Lower lobe of right lung (tissue), 2 donors: ENCODE measurements at regions not wholly inside any gene's neighbourhood (a gene's known extent, or its start where the extent isn't known, plus 50 kb on each side); places are given as distances from the start of the nearest gene placed in this dataset.
"Not testable (repeated sequence)": the region's sequence is repeated elsewhere in the genome, so short reads cannot be mapped to it uniquely, and the experiment has no call there.

ENCODE experiments used
- ATAC-seq, 2 donors: fragments of 200-7000 bp; cut with Tn5 transposase; one replicate each; pipeline ENCODE4 v1.9.1; 2020 to 2022; ENCODE audit warnings: mild to moderate bottlenecking in 2 of 2, moderate library complexity in 2 of 2
- DNase-seq: peaks from one replicate; pipeline ENCODE4 v3.0.0-alpha.2; 2020
- H3K27ac ChIP-seq: fragments of 200-600 bp; one replicate; pipeline ENCODE4 v1.8.0; 2022
- H3K27me3 ChIP-seq: fragments of 200-600 bp; one replicate; pipeline ENCODE4 v1.8.0; 2022; ENCODE audit warnings: low read depth
- H3K36me3 ChIP-seq: fragments of 200-600 bp; one replicate; pipeline ENCODE4 v1.8.0; 2022; ENCODE audit warnings: mild to moderate bottlenecking
- H3K4me1 ChIP-seq: fragments of 200-600 bp; one replicate; pipeline ENCODE4 v1.8.0; 2022
- H3K4me3 ChIP-seq: fragments of 200-600 bp; one replicate; pipeline ENCODE4 v1.8.0; 2022; ENCODE audit warnings: mild to moderate bottlenecking
- H3K9me3 ChIP-seq: fragments of 200-600 bp; one replicate; pipeline ENCODE4 v1.8.0; 2022
- intact Hi-C: fragments of 100-400 bp; cut with DNase I; formaldehyde crosslinking; loops from one replicate; pipeline ENCODE4 v1.11.0; 2022
- TF ChIP-seq, protein P1 (sequence below): fragments of 200-600 bp; IDR thresholded peaks from one replicate; pipeline ENCODE4 v1.8.0; 2022; ENCODE audit warnings: antibody characterized with exemption, mild to moderate bottlenecking
- donor health status: DM: no; HTN: yes; CAD: no; lungs with severe emphysema.

DNA sequence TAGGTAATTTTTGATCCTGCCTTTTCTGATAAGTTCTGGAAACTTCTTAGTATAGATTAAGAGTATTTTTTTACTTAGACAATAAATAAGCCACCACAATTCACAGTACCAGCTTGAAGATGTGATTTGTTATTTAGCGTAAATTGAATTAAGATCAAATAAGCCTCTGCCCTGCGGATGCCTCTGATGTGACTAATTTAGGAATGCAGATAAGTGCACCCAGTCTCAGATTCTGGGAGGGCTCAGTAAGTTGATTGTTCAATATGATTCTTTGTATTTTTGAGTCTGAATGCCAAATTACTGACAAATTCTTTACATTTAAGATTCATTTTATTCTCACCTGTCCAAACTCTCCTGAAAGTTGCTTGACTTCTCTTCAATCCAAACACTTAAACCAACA, 147.5 kb downstream of the THBS2 start:
- no peak overlapping the region for H3K4me3 ChIP-seq
- no peaks in the 10 kb centered on the region for H3K4me1 ChIP-seq
- intact Hi-C loops: no loop called here
- DNase-seq (no peak), ATAC-seq (no peak)
- TF ChIP-seq, protein P1, sequence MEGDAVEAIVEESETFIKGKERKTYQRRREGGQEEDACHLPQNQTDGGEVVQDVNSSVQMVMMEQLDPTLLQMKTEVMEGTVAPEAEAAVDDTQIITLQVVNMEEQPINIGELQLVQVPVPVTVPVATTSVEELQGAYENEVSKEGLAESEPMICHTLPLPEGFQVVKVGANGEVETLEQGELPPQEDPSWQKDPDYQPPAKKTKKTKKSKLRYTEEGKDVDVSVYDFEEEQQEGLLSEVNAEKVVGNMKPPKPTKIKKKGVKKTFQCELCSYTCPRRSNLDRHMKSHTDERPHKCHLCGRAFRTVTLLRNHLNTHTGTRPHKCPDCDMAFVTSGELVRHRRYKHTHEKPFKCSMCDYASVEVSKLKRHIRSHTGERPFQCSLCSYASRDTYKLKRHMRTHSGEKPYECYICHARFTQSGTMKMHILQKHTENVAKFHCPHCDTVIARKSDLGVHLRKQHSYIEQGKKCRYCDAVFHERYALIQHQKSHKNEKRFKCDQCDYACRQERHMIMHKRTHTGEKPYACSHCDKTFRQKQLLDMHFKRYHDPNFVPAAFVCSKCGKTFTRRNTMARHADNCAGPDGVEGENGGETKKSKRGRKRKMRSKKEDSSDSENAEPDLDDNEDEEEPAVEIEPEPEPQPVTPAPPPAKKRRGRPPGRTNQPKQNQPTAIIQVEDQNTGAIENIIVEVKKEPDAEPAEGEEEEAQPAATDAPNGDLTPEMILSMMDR: no peak
- no peaks in the 10 kb centered on the region for H3K9me3 ChIP-seq
- no peaks in the 10 kb centered on the region for H3K36me3 ChIP-seq
- no peak overlapping the region for H3K27ac ChIP-seq
- no peaks in the 10 kb centered on the region for H3K27me3 ChIP-seq

DNA sequence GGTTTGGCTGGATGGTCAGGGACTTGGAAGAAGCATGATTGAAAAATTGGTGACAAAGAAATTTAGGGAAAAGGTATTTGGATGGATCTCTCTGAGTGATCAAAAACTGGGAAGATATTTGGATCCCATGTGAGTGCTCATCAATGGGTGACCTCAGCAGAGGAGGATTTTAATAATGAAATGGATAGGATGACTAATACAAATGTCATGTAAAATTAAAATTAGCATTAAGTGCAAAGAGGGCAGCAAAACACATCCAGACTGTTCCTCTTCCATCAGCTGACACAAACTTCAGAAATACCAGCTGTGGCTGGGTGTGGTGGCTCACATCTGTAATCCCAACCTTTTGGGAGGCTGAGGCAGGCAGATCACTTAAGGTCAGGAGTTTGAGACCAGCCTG, 151.7 kb downstream of the THBS2 start:
- intact Hi-C loops: no loop called here
- Histone ChIP-seq H3K4me1 (no peaks in the 10 kb centered on the region), H3K9me3 (no peaks in the 10 kb centered on the region), H3K36me3 (no peaks in the 10 kb centered on the region), H3K27ac (no peak overlapping the region), H3K27me3 (no peaks in the 10 kb centered on the region), H3K4me3 (no peak overlapping the region)
- TF ChIP-seq, protein P1: no peak
- no peak for DNase-seq
- ATAC-seq: no peak

DNA sequence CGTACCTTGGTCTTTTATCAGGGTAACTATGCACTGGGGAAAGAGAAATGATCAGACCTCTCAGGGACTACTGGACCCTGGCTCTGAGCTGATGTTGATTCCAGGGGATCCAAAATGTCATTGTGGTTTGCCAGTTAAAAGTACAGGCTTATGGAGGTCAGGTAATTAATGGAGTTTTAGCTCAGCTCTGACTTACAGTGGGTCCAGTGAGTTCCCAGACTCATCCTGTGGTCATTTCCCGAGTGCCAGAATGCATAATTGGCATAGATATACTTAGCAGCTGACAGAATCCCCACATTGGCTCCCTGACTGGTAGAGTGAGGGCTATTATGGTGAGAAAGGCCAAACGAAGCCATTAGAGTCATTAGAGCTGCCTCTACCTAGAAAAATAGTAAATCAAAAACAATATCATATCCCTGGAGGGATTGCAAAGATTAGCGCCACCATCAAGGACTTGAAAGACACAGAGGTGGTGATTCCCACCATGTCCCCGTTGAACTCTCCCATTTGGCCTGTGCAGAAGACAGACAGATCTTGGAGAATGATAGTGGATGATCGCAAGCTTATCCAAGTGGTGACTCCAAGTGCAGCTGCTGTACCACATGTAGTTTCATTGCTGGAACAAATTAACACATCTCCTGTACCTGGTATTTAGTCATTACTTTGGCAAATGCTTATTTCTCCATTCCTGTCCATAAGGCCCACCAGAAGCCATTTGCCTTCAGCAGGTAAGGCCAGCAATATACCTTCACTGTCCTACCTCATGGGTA, 152.4 kb downstream of the THBS2 start:
- Histone ChIP-seq H3K27me3 (no peaks in the 10 kb centered on the region), H3K27ac (no peak overlapping the region), H3K36me3 (no peaks in the 10 kb centered on the region), H3K4me3 (no peak overlapping the region), H3K4me1 (no peaks in the 10 kb centered on the region), H3K9me3 (no peaks in the 10 kb centered on the region)
- no peak for ATAC-seq
- TF ChIP-seq, protein P1: no peak
- DNase-seq: no peak
- intact Hi-C loops: no loop called here

DNA sequence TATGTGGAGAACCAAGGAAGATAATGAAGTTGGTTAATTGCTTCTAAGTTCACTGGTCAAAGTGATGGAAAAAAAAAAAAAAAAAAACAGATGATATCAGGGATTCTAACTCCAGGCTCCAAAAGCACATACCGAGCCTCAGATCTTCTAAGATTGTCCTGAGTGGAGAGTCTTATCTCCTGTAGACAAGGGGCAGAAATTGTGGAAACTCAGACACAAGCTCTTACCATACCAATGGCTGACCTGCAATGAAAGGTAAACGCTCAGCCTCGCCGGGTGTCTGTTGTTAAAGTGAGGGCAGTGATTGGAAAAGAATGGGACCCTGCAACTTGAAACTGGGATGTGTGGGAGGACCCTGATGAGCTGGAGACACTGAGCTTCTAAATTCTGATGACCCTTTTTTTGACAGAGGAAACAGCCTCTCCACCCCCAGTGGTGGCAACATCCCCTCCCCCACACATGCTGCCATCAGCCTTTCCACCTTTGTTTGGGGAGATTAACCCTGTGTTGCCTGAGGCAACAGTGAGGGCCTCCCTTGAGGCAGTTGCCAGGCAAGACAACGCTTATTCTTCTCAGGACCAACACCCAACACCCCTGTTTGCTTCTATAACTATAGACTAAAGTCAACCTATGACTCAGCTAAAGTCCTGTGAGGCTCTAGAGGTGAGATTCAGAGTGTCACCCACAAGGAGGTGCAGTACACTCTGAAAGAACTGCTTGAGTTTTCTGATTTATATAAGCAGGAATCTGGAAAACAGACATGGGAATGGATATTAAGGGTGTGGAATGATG, 154.0 kb downstream of the THBS2 start:
- DNase-seq (no peak), ATAC-seq (no peak)
- no peak overlapping the region for H3K27ac ChIP-seq
- H3K4me3 ChIP-seq: no peak overlapping the region
- intact Hi-C loops: no loop called here
- H3K4me1 ChIP-seq: no peaks in the 10 kb centered on the region
- TF ChIP-seq, protein P1: no peak
- H3K36me3 ChIP-seq: no peaks in the 10 kb centered on the region
- no peaks in the 10 kb centered on the region for H3K9me3 ChIP-seq
- no peaks in the 10 kb centered on the region for H3K27me3 ChIP-seq

DNA sequence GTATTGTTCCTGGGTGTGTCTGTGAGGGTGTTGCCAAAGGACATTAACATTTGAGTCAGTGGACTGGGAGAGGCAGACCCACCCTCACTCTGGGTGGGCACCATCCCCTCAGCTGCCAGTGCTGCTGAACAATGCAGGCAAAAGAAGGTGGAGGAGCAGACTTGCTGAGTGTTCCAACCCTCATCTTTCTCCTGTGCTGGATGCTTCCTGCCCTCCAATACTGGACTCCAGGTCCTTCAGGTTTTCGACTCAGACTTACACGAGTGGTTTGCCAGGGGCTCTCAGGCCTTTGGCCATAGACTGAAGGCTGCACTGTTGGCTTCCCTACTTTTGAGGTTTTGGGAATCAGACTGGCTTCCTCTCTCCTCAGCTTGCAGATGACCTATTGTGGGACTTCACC, 155.0 kb downstream of the THBS2 start:
- H3K4me3 ChIP-seq, intact Hi-C loops, DNase-seq, H3K27ac ChIP-seq, H3K9me3 ChIP-seq, H3K4me1 ChIP-seq, H3K27me3 ChIP-seq, H3K36me3 ChIP-seq, ATAC-seq: not testable (repeated sequence)

DNA sequence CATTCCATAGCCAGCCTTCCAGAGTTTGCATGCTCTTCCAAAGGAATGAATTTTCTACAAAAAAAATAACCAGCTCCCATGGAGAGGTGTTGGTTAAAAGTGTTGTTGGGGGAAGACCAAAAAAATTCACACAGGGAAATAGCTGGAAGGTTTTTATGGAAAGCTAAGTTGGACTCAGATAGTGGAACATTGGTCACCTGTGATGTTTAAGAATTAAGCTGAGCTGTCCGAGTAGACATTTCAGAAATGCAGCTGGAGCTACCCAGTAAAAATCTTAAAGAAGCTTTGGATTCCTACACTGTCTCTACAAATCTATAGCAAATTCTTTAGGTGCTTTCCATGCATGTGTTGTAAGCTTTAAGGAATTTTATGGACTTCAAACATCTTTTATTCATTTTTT, 155.5 kb downstream of the THBS2 start:
- H3K4me3 ChIP-seq: no peak overlapping the region
- no peaks in the 10 kb centered on the region for H3K9me3 ChIP-seq
- ATAC-seq (no peak), DNase-seq (no peak)
- no peaks in the 10 kb centered on the region for H3K27me3 ChIP-seq
- no peaks in the 10 kb centered on the region for H3K36me3 ChIP-seq
- intact Hi-C loops: no loop called here
- H3K27ac ChIP-seq: no peak overlapping the region
- TF ChIP-seq, protein P1: no peak
- no peaks in the 10 kb centered on the region for H3K4me1 ChIP-seq
